Anterior cingulate cortex (tissue), 58 donors: ENCODE measurements at regions not wholly inside any gene's neighbourhood (a gene's known extent, or its start where the extent isn't known, plus 50 kb on each side); places are given as distances from the start of the nearest gene placed in this dataset.
"Not testable (repeated sequence)": the region's sequence is repeated elsewhere in the genome, so short reads cannot be mapped to it uniquely, and the experiment has no call there.

Source experiments
- DNase-seq, 58 donors: peaks; one replicate each; lab custom pipeline; 2025; lab: John Stamatoyannopoulos, UW

GRCh38 chr21:36207577-36208320 lies 51.1 kb downstream of the DOP1B start:
- no peak for DNase-seq

GRCh38 chr21:36208326-36209013 lies 51.8 kb downstream of the DOP1B start:
- DNase-seq = no peak

DNA sequence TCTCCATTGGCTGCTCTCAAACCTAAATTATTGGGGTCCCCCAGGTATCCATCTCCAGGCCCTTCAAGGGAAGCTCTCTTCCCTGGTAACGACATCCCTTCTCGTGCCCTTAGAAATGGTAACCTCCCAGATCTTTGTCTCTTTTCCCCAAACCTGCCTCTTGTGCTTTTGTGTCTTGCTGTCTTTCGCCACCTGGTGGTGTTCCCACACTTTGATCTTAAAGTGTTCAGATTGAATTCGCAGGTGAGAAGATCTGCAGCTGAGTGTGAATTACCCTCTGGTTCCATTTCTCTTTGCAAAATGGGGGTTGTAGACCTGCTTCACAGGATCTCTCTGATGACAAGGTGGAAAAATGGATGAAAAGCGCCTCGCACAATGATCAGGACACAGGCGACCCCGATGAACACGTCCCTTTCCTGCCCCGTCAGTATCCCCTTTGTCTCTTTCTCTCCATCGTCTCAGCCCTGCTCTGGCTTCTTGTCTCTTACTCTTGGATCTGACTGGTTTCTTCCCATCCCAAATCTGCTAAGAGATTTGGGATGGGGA lies 53.1 kb downstream of the DOP1B start:
- peak in 4 of 58 donors; percentile 2 to 16 (median 7) for DNase-seq

DNA sequence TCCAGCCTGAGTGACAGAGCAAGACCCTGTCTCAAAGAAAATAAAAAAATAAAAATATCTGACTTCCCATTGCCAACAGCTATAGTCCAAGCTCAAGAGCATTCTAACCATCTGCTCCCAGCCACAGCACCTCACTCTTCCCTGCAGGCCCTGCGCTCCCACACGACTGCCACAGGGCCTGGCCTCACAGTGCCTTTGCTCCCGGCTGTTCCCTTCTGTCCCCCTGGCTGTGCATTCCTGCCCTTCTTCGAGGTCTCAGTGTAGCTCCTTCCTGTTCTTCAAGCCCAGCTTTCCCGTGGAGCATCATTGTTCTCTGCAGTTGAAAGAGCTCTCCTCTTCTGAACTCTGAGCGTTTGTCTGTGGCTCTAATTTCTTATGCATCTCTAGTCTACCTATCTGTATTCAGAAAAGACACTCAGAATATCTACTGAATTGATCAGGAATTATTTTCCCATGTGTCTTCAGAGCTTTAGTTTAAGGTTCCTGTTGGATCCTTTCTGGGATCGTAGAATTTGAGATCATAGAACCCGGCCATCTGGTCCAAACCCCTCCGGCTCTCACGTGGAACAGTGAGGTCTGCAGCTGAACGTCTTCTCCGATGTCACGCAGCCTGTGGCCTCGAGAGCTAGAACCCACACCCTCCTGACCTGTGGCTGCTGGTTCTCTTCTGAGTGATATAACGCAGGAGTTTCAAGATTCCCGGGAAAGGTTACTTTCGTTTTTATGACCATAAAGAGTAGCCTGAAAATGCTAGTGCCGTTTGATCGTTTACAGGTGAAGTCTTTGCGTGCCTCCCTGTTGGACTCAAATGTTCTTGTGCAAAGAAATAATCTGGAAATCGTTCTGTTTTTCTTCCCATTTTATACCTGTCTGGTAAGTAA lies 54.4 kb downstream of the DOP1B start:
- no peak for DNase-seq

DNA sequence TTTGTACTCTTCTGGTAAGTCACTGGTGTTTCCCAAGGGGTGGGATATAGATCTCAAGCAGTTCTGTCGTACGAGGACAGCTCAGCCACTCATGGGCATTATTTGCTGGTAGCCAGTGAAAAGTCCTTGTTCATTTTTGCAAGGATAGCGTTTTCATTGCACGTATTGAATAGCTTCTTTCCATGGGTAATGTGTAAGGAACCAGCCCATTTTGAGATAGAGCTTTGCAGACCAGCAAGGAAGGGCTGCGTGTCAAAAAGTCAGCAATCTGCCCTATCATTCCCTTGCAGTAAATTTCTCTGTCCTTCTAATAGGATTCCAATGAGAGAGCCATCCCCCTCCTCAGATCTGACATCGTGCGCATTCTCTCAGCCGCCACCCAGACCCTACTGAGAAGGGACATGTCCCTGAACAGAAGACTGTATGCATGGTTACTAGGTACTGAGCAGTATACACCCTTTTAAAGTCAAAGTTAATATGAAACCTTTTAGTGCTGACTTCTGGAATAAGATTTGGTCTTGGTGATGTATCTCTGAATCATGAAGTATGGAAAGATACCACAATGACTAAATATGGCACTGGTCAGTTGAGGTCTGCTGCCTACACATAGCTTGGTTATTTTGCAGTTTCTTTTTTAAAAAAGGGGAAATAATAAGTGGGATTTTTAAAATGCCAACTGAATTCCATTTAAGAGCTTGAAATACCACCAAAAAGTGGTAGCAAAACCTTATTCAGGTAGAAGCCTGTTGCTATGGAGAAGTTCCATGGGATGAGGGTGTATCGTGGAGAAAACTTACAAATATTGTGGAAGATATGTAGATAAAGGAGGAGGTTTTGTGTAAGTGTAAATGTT lies 55.3 kb downstream of the DOP1B start:
- no peak for DNase-seq

DNA sequence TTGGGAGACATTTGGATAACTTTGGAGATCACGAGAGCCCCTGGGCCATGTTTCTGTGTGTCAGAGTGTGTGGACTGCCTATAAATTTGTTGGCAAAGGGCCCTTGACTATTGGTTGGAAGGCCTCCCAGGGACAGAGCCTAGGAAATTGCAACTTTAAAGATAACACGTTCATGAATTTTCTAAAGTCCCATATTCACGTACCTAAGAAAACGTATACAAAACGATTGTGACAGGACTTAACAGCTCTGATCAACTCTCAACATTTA lies 55.8 kb downstream of the DOP1B start:
- DNase-seq = no peak

DNA sequence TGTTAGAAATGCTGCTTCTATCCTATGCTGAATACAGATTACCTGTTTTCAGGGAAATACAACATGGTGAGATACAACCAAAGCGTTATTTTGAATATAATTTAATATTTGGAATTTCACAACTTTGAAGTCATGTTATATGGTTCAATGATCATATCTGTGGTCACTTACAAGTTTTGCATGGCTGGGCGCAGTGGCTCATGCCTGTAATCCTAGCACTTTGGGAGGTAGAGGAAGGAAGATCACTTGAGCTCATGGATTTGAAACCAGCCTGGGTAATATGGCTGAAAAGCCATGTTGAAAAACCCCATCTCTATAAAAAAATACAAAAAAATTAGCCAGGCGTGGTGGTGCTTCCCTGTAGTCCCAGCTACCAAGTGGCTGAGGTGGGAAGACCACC lies 57.9 kb downstream of the DOP1B start:
- no peak for DNase-seq

GRCh38 chr21:36217743-36218142 lies 61.1 kb downstream of the DOP1B start:
- no peak for DNase-seq

- no peak for DNase-seq
Observed at GRCh38 chr21:36218691-36219090, 62.1 kb downstream of the DOP1B start.

DNA sequence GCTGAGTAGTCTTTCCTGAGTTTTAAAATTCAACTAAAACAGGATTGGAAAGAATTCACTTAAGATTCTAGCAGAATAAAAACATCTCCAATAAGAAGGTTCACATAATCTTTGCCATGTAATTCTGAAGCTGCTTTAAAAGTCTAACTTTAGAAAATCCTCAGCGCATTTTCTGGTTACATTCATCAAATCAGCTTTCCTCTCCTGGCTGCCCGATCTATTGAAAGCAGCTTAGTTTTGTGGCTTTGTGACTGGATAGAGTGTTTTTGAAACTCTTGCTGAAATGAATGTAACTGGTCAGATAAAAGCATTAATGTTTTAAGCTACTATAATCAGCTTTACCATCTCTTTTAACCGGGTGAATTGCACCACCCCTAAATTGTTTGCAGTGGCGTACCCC lies 66.8 kb downstream of the DOP1B start:
- DNase-seq = no peak

DNA sequence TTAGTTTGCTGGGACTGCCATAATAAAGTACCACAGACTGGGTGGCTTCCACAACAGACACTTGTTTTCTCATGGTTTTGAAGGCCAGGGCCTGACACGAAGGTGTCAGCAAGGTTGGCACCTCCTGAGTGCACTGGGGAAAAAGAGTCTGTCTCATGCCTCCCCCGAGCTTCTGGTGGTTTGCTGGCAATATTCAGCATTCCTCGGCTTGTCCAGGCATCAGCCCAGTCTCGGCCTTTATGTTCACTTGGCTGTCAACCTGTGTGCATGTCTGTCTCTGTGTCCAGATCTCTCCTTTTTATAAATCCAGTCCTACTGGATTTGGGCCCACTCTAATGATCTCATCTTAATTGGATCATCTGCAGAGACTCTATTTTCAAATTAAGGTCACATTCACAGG lies 72.6 kb downstream of the DOP1B start:
- DNase-seq = no peak

DNA sequence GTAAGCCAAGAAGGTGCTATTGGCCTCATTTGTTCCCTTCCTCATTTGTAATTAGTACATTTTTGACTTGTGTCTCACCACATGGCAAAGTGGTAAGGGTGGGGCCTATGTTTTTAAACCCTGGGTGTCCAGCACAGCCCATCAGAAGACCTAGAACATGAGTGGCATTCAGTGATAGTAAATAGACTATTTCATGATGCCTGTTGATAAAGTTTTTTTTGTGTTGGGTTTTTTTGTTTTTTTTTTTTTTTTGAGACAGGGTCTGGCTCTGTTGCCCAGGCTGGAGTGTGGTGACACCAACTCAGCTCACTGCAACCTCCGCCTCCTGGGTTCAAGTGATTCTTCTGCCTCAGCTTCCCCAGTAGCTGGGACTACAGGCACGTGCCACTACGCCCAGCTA lies 74.8 kb downstream of the DOP1B start:
- not testable (repeated sequence) for DNase-seq

DNA sequence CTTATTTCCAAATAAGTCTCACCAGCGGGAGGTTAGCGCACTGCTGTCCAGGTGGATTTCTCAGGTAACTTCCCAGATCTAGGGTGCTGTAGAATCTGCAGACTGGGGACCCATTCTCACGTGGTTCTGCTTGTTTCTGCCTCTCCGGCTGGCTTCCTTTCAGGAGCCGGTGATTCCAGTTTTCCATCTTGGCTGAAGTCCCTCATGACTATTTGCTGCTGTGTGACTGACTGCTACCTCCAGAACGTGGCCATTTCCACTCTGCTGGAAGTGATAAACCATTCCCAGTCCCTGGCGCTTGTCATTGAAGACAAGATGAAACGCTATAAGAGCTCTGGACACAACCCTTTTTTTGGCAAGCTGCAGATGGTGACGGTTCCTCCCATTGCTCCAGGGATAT lies 76.0 kb downstream of the DOP1B start:
- peak in 1 of 58 donors; percentile 4 for DNase-seq

DNA sequence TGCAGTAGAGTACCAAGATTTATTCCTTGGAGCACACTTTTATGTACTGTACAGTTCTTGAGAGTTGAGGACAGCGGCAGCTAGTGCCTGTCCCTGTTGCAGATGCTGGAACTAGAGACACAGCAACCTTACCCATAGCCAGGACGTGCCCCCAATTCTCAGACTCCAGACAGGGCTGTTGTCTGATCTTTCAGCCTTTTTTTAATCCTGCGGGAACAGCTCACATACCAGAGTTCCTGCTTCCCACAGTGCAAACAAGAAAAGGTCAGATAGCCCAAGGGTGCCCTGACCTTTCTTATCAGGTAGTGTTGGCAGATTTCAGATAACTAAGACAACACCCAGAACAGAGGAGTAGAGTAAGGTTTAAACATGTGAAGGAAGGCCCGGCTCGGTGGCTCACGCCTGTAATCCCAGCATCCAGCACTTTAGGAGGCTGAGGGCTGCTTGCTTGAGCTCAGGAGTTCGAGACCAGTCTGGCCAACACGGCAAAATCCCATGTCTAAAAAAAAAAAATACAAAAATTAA lies 78.5 kb downstream of the DOP1B start:
- no peak for DNase-seq

- no peak for DNase-seq
Observed at GRCh38 chr21:36236052-36236730, 79.6 kb downstream of the DOP1B start.

DNA sequence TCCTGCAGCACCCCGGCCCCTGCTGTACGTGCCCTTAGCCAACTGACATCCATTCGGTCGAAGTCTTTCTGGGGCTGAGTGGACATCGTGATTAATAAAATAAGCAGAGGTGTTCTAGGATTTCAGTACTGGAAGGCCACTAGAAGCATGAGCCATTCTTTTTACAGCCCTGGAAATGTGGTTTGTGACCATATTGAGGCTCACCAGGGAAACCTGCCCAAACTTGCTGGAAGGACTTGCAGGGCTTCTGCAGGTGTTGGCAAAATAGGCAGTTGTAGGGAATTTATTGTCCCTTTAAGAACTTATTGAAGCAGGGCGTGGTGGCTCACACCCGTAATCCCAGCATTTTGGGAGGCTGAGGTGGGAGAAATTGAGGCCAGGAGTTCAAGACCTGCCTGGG lies 80.8 kb downstream of the DOP1B start:
- no peak for DNase-seq

- no peak for DNase-seq
Observed at GRCh38 chr21:36239585-36239984, 80.4 kb upstream of the MORC3 start.

- DNase-seq = no peak
Observed at GRCh38 chr21:36241717-36242116, 78.3 kb upstream of the MORC3 start.

DNA sequence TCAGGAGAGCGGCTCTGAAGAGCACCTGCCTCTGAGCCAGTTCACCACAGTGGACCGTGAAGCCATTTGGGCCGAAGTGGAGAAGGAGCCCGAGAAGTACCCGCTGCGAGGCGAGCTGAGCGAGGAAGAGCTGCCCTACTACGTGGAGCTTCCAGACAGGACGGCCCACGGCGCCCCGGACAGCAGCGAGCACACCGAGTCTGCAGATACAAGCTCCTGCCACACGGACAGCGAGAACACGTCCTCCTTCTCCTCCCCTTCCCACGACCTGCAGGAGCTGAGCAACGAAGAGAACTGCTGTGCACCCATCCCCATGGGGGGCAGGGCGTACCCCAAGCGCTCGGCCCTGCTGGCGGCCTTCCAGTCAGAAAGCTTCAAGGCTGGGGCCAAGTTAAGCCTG lies 74.9 kb upstream of the MORC3 start:
- DNase-seq = no peak
